ENCODE measurements at regions not wholly inside any gene's neighbourhood (a gene's known extent, or its start where the extent isn't known, plus 50 kb on each side); places are given as distances from the start of the nearest gene placed in this dataset.

DNA sequence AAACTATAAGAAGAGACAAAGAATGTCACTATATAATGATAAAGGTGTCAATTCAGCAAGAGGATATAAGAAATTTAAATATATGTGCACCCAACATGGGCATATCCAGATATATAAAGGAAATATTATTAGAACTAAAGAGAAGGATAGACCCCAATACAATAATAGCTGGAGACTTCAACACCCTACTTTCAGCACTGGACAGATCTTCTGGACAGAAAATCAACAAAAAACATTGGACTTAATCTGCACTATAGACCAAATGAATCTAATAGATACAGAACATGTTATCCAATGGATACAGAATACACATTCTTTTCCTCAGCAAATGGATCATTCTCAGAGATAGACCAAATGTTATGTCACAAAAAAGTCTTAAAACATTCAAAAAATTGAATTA is 327.7 kb downstream of the PPP1R2C start:
- Histone ChIP-seq H3K9ac (ENCODE audit: insufficient read depth in 1 of 2, low read depth in 2 of 2, low read length in 2 of 2) (no peak overlapping the region), H3K9me1 (ENCODE audit: control insufficient read depth, insufficient read depth, low read length) (no peaks in the 10 kb centered on the region), H3K4me1 (replicated peaks in 1 of 2; ENCODE audit: control insufficient read depth in 2 of 2, insufficient read depth in 2 of 2, low read length in 2 of 2) (no peaks in the 10 kb centered on the region), H2AFZ (ENCODE audit: low read depth, low read length) (no peak overlapping the region), H3K4me2 (ENCODE audit: insufficient read depth, low read length) (no peak overlapping the region), H3K36me3 (ENCODE audit: control insufficient read depth, insufficient read depth, low read length) (no peaks in the 10 kb centered on the region), H3K4me3 (no peak overlapping the region), H3K27ac (ENCODE audit: extremely low read depth, low read depth, low read length) (no peak overlapping the region), H3K27me3 (ENCODE audit: control insufficient read depth in 2 of 2, insufficient read depth in 2 of 2, low read length in 2 of 2) (no peaks in the 10 kb centered on the region), H3K9me3 (replicated peaks; ENCODE audit: control insufficient read depth, insufficient read depth, low read depth, low read length) (no peaks in the 10 kb centered on the region), H4K20me1 (replicated peaks; ENCODE audit: control insufficient read depth, insufficient read depth, low read length) (no peaks in the 10 kb centered on the region), H3K79me2 (ENCODE audit: control insufficient read depth, insufficient read depth, low read length) (no peaks in the 10 kb centered on the region)
- ChIA-PET CTCF (ENCODE audit: low intra/inter-chr PET ratio) (no interaction called here), POLR2A (no interaction called here)
- ATAC-seq (no peak), DNase-seq (ENCODE audit: extremely low read depth in 1 of 4, low spot score in 3 of 4) (no peak), FAIRE-seq (no peak)
- no TSS peak for BruUV-seq (replicated peaks)
- in situ Hi-C loops (cut with MboI): no loop called here
- no peak for TF ChIP-seq SREBF1 (IDR thresholded peaks at IDR 0.05; ENCODE audit: borderline replicate concordance, low read depth, low read length)
- TF ChIP-seq ZNF282 (CRISPR knock-in tag; IDR thresholded peaks at IDR 0.05): no peak
- no peak for TF ChIP-seq ZC3H4 (CRISPR knock-in tag; IDR thresholded peaks at IDR 0.05; ENCODE audit: borderline replicate concordance)
- TF ChIP-seq, protein P1, sequence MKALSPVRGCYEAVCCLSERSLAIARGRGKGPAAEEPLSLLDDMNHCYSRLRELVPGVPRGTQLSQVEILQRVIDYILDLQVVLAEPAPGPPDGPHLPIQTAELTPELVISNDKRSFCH (CRISPR knock-in tag; IDR thresholded peaks at IDR 0.05): no peak
- TF ChIP-seq, protein P1 (tag; IDR thresholded peaks at IDR 0.05): no peak
- TF ChIP-seq, protein P2, sequence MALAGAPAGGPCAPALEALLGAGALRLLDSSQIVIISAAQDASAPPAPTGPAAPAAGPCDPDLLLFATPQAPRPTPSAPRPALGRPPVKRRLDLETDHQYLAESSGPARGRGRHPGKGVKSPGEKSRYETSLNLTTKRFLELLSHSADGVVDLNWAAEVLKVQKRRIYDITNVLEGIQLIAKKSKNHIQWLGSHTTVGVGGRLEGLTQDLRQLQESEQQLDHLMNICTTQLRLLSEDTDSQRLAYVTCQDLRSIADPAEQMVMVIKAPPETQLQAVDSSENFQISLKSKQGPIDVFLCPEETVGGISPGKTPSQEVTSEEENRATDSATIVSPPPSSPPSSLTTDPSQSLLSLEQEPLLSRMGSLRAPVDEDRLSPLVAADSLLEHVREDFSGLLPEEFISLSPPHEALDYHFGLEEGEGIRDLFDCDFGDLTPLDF (CRISPR knock-in tag; IDR thresholded peaks at IDR 0.05): no peak
- TF ChIP-seq ZBTB1 (CRISPR knock-in tag; IDR thresholded peaks at IDR 0.05; ENCODE audit: borderline replicate concordance, low read depth): no peak
- TF ChIP-seq ZNF143 (CRISPR knock-in tag; IDR thresholded peaks at IDR 0.05): no peak
- TF ChIP-seq, protein P3, sequence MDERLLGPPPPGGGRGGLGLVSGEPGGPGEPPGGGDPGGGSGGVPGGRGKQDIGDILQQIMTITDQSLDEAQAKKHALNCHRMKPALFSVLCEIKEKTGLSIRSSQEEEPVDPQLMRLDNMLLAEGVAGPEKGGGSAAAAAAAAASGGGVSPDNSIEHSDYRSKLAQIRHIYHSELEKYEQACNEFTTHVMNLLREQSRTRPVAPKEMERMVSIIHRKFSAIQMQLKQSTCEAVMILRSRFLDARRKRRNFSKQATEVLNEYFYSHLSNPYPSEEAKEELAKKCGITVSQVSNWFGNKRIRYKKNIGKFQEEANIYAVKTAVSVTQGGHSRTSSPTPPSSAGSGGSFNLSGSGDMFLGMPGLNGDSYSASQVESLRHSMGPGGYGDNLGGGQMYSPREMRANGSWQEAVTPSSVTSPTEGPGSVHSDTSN (CRISPR knock-in tag; IDR thresholded peaks at IDR 0.05; ENCODE audit: low read depth): no peak
- TF ChIP-seq, protein P3 (tag; conservative IDR thresholded peaks at IDR 0.05; ENCODE audit: low read depth): no peak
- TF ChIP-seq DACH1 (IDR thresholded peaks at IDR 0.05; ENCODE audit: partially characterized antibody): no peak
- intact Hi-C loops (cut with micrococcal nuclease): no loop called here
